ENCODE measurements at regions not wholly inside any gene's neighbourhood (a gene's known extent, or its start where the extent isn't known, plus 50 kb on each side); places are given as distances from the start of the nearest gene placed in this dataset.

DNA sequence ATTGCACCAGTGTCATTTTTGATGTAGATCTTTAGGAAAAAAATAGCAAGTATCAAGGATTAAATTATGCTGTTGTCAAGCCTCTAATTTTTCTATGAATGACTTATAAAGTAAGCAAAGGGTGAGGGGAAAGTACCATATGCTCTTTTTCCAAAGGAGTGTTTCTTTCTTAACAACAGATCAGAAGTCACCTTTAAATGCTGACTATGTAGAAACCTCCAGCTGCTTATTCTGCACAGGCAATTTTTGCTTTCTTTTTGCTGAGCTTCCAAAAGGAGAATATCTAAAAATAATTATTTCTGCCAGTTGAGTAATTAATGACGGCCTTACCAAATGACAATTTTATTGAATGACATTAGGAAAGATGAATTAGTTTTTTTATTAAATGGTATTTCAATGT lies 390.6 kb upstream of the MANEA start:
- TF ChIP-seq GATA3 (IDR thresholded peaks at IDR 0.05; ENCODE audit: low read depth, low read length) (no peak), GATA2 (IDR thresholded peaks at IDR 0.05; ENCODE audit: low read depth, low read length) (no peak)

DNA sequence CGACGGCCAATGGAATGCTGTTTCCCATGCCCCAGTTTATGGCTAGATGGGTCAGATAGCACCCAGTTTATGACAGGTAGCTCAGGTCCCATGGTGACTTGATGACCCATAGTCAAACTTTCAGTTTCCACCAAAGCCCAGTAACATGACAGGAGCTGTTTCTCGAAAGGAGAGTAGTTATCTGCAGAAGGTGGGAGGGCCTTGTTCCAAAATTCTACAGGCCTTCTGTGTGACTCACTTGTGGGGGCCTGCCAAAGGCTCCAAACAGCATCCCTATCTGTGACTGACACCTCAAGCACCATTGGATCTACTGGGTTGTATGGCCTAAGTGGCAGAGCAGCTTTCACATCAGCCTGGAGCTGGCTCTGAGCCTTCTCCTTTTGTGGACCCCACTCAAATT lies 379.7 kb upstream of the MANEA start:
- TF ChIP-seq GATA2 (IDR thresholded peaks at IDR 0.05; ENCODE audit: low read depth, low read length) (no peak), GATA3 (IDR thresholded peaks at IDR 0.05; ENCODE audit: low read depth, low read length) (no peak)

GRCh38 chr6:95203153-95203754 lies 374.1 kb upstream of the MANEA start:
- TF ChIP-seq GATA3 (IDR thresholded peaks at IDR 0.05; ENCODE audit: low read depth, low read length), result no peak
- no peak for TF ChIP-seq GATA2 (IDR thresholded peaks at IDR 0.05; ENCODE audit: low read depth, low read length)

GRCh38 chr6:95204178-95204577 lies 373.2 kb upstream of the MANEA start:
- TF ChIP-seq GATA3 (IDR thresholded peaks at IDR 0.05; ENCODE audit: low read depth, low read length) (no peak), GATA2 (IDR thresholded peaks at IDR 0.05; ENCODE audit: low read depth, low read length) (no peak)

DNA sequence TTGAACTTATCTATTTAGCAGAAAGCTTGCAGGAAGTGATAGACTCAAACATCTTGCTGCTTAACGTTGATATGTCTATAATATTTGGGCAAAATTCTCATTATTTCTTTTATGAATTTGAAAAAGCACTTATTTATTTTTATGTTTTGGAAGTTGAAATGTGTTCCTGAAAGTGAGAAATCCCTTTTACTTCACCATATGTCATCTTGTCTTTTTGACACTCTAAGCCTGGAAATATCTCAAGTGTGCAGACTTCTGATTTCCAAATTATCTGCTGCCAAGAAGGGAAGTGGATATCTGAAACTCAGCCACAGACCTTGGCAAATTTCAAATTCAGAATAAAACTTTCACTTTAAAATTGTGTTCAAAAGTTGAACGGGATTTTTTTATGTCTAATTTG lies 368.7 kb upstream of the MANEA start:
- TF ChIP-seq GATA2 (IDR thresholded peaks at IDR 0.05; ENCODE audit: low read depth, low read length), result no peak
- TF ChIP-seq GATA3 (IDR thresholded peaks at IDR 0.05; ENCODE audit: low read depth, low read length), result no peak

DNA sequence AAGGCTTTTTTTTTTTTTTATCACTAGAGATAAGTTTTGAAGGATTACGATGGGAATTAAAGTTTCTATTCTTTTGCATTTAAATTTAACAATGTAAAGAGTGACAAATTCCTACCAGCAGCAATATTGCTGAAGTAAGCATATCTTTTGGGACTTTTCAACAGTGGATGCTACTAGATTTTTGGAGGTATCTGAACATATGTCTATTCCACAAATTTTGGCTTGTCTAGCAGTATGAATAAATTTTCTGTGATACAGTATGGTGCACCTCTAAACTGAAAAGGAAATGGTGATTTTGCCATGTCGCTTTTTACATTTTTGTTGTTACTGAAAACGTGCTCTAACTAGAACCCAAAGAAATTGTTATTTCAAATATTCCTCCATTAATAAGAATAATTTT lies 368.3 kb upstream of the MANEA start:
- no peak for TF ChIP-seq GATA3 (IDR thresholded peaks at IDR 0.05; ENCODE audit: low read depth, low read length)
- TF ChIP-seq GATA2 (IDR thresholded peaks at IDR 0.05; ENCODE audit: low read depth, low read length), result no peak

DNA sequence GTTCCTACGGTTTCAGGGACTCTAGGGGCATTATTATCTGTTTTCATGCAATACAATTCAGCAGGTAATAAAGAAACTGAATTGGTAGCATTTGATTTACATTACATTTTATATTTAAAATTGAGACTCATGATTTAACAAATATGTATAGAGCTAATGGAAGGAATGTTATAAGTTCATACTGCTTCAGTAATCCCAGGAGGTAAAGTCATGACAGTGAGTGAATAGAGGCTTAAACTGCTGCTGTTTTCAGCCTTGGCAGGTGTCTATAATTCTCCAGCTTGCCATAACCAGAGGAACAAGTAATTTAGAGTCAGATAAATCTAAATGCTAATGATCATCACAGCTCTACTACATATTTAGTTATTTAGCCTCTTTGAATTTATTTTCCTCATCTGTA lies 360.8 kb upstream of the MANEA start:
- TF ChIP-seq GATA3 (IDR thresholded peaks at IDR 0.05; ENCODE audit: low read depth, low read length) (no peak), GATA2 (IDR thresholded peaks at IDR 0.05; ENCODE audit: low read depth, low read length) (no peak)

- TF ChIP-seq GATA2 (IDR thresholded peaks at IDR 0.05; ENCODE audit: low read depth, low read length), result no peak
- no peak for TF ChIP-seq GATA3 (IDR thresholded peaks at IDR 0.05; ENCODE audit: low read depth, low read length)
These were observed 350.0 kb upstream of the MANEA start for GRCh38 chr6:95227351-95227750.

DNA sequence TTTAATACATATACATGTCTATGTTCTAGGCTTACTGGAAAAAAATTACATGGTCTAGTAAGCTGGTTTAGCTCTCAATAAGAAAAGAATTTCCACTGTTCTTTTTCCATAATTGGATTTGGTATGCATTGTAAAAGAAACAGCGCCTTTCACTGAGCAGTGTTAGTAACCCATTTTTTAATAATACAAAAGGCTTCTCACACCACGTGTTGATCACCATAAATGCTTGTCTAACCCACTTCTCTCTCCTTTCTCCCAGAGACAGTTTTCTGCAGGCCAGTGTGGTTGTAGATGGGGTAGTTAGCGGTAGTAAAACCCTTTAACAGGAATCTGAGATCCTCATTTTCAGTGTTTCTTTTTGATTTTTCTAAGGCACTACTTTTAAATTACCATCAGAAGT lies 348.7 kb upstream of the MANEA start:
- TF ChIP-seq GATA3 (IDR thresholded peaks at IDR 0.05; ENCODE audit: low read depth, low read length), result no peak

DNA sequence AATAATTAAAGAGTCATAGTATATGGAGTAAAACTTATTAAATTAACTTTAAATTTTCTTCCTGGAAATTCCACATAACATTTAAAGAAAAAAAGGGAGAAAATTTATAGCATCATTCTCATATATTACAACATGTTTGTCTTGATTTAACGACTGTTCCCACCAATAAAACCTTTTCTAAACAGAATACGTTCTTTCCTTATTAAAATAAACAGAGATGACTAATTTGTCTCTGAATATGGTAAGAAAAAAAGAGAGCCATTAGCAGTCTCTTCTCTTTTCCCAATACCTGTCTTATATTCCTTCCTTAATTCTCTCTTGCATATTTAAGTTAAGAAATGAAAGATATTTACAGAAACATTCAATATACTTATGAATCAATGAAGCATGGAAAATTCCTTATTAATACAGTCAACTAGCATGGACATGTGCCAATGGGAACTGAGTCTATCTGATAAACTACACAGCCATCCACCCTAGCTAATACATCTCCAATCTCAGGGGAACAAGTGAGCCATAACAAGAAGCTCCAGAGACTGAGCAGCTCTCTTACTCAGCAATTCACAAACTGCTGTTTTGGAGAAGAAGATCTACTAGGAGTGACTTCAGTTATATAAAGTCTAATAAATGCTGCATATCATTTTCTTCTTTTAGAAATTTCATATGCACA lies 347.1 kb upstream of the MANEA start:
- TF ChIP-seq GATA3 (IDR thresholded peaks at IDR 0.05; ENCODE audit: low read depth, low read length) (no peak), GATA2 (IDR thresholded peaks at IDR 0.05; ENCODE audit: low read depth, low read length) (no peak)

DNA sequence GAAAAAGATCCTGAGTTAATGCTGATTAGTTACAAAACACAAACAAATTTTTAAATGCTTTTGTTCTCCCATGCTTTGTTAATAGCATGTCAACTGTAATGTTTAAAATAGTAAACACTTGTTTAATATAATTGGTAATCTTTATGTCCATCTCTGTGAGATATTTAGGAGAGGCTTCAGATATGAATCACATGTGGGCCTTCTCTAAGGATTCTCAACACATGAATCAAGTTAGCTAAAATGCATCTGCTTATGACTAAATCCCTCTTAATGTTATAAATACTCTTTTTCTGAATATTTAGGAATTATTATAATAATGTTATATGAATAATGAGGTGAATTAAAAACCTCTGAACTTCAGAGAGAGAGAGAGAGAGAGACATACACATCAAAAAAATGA lies 345.9 kb upstream of the MANEA start:
- TF ChIP-seq GATA2 (IDR thresholded peaks at IDR 0.05; ENCODE audit: low read depth, low read length) (no peak), GATA3 (IDR thresholded peaks at IDR 0.05; ENCODE audit: low read depth, low read length) (no peak)

DNA sequence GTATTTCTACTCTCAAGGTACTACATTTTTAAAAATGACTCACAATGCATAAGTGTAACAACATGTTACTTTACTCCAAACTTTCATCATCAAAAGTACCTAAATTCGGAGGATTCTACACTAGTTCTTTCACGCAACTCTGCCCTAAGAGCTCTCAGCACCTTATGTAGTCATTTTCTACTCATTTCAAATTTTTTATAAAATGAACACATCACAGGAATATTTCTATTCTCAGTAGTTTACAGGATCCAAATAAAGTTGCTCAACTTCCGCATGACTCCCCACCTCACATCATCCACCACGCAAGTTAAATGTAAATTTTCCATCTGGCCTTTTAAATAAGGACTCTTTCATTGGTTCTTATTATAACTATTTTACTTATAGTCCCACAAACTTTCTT lies 344.9 kb upstream of the MANEA start:
- TF ChIP-seq GATA2 (IDR thresholded peaks at IDR 0.05; ENCODE audit: low read depth, low read length) (no peak), GATA3 (IDR thresholded peaks at IDR 0.05; ENCODE audit: low read depth, low read length) (no peak)

GRCh38 chr6:95233879-95234278 lies 343.5 kb upstream of the MANEA start:
- TF ChIP-seq GATA2 (IDR thresholded peaks at IDR 0.05; ENCODE audit: low read depth, low read length) (no peak), GATA3 (IDR thresholded peaks at IDR 0.05; ENCODE audit: low read depth, low read length) (no peak)

GRCh38 chr6:95240514-95240913 lies 336.8 kb upstream of the MANEA start:
- no peak for TF ChIP-seq GATA2 (IDR thresholded peaks at IDR 0.05; ENCODE audit: low read depth, low read length)
- TF ChIP-seq GATA3 (IDR thresholded peaks at IDR 0.05; ENCODE audit: low read depth, low read length), result no peak

DNA sequence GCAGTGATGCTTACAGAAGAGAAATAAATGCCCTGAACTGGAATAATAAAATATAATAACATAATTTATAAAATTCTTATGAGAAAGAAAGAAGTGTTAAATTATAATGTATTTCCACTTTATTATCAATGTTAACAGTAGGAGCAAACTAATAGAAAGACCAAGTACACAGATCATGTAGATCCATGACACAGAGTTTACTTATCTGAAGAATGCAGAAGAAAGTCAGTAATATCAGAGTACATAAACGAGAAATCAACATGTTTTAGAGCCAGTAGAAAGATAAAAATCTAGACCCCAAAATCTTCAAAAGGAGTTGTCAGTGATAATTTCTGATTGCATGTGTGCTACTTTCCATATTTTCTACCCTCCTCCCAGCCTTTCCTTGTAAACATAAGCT lies 334.8 kb upstream of the MANEA start:
- no peak for TF ChIP-seq GATA3 (IDR thresholded peaks at IDR 0.05; ENCODE audit: low read depth, low read length)
- TF ChIP-seq GATA2 (IDR thresholded peaks at IDR 0.05; ENCODE audit: low read depth, low read length), result no peak

DNA sequence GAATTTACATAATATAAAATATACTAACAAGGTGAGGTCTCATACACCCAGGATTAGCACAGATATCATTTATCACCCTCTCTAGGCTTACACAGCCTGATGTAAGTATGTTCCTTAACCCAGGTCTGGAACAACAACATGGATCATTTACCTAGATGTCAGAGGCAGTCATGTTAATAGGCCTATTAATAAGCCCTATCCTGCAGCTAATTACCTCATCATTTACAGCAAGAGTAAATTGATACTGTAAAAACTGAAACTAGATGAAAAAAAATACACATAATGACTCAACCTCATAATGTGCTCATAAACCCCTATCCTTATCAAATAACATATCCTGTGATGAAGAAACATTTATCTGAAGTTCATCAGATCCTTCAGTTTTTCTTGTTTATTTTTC lies 334.3 kb upstream of the MANEA start:
- no peak for TF ChIP-seq GATA3 (IDR thresholded peaks at IDR 0.05; ENCODE audit: low read depth, low read length)
- no peak for TF ChIP-seq GATA2 (IDR thresholded peaks at IDR 0.05; ENCODE audit: low read depth, low read length)

Measured in SH-SY5Y (cell line).